H1 (cell line): ENCODE measurements at regions not wholly inside any gene's neighbourhood (a gene's known extent, or its start where the extent isn't known, plus 50 kb on each side); places are given as distances from the start of the nearest gene placed in this dataset.

Source experiments
- CTCF ChIA-PET: fragments of 300-600 bp; sonication (Branson Sonifier 250); formaldehyde crosslinking; loops from one replicate; lab custom pipeline; 2021; ENCODE audit not compliant: partially characterized antibody; lab: Charles Lee
- POLR2A ChIA-PET: fragments of 300-600 bp; sonication (Branson Sonifier 250); formaldehyde crosslinking; loops from one replicate; lab custom pipeline; 2021; ENCODE audit warnings: inconsistent platforms; ENCODE audit not compliant: partially characterized antibody; lab: Charles Lee
- DNase-seq, 2 experiments: peaks; one replicate each; pipeline versions ENCODE4 v3.0.0 to v3.0.0-alpha.2; 2010 to 2022; ENCODE audit warnings: low spot score in 2 of 2, low read depth in 1 of 2, mixed read lengths in 1 of 2
- FAIRE-seq: peaks from 2 replicates; lab custom pipeline; 2011; peaks lifted over from hg19 to GRCh38; lab: Jason Lieb, UNC
- H2AFZ ChIP-seq: 2 replicates; pipeline ENCODE4 v1.8.1; 2012; ENCODE audit warnings: low read length, inconsistent platforms
- H2AK5ac ChIP-seq: 2 replicates; pipeline ENCODE4 v1.6.1; 2013; ENCODE audit warnings: low read depth, low read length
- H2BK120ac ChIP-seq: replicated peaks from 2 replicates; pipeline ENCODE3; 2013; ENCODE audit warnings: low read depth, low read length, inconsistent platforms
- H2BK12ac ChIP-seq: 2 replicates; pipeline ENCODE4 v1.6.1; 2013; ENCODE audit warnings: low read depth, low read length
- H2BK15ac ChIP-seq: 2 replicates; pipeline ENCODE4 v1.6.1; 2013; ENCODE audit warnings: low read length
- H2BK20ac ChIP-seq: 2 replicates; pipeline ENCODE4 v1.6.1; 2013; ENCODE audit warnings: low read length
- H2BK5ac ChIP-seq: 2 replicates; pipeline ENCODE4 v1.6.1; 2013; ENCODE audit warnings: low read depth, low read length
- H3K14ac ChIP-seq: 2 replicates; pipeline ENCODE4 v1.6.1; 2013; ENCODE audit warnings: inconsistent platforms; ENCODE audit not compliant: insufficient read length
- H3K18ac ChIP-seq: 2 replicates; pipeline ENCODE4 v1.6.1; 2013; ENCODE audit warnings: low read length; ENCODE audit errors: extremely low read depth
- H3K23ac ChIP-seq: 2 replicates; pipeline ENCODE4 v1.6.1; 2013; ENCODE audit warnings: inconsistent platforms; ENCODE audit not compliant: insufficient read length
- H3K23me2 ChIP-seq: 2 replicates; pipeline ENCODE4 v1.6.1; 2013; ENCODE audit warnings: low read depth, low read length
- H3K27ac ChIP-seq: 2 replicates; pipeline ENCODE4 v1.6.1; 2011; ENCODE audit warnings: low read depth, low read length, inconsistent platforms
- H3K27me3 ChIP-seq, 4 experiments: replicated peaks in 1 of 4; 1 replicate in 1 of 4; 2 replicates in 3 of 4; pipeline versions ENCODE4 v1.6.1 to v1.8.1; 2011 to 2013; ENCODE audit warnings: low read length in 3 of 4, mild to moderate bottlenecking in 3 of 4, inconsistent platforms in 2 of 4, mixed read lengths in 2 of 4, moderate library complexity in 1 of 4; ENCODE audit not compliant: control insufficient read depth in 3 of 4, insufficient read depth in 3 of 4; ENCODE audit errors: extremely low read depth in 1 of 4
- H3K36me3 ChIP-seq, 4 experiments: 2 replicates each; pipeline versions ENCODE4 v1.6.1 to v1.8.1; 2011 to 2013; ENCODE audit warnings: mild to moderate bottlenecking in 4 of 4, low read length in 3 of 4, moderate library complexity in 2 of 4, control low read depth in 1 of 4, inconsistent platforms in 1 of 4; ENCODE audit not compliant: insufficient read depth in 4 of 4, control insufficient read depth in 2 of 4
- H3K4ac ChIP-seq: replicated peaks from 2 replicates; pipeline ENCODE3; 2013; ENCODE audit warnings: low read length, low read depth, mixed read lengths, inconsistent platforms; ENCODE audit not compliant: insufficient read length
- H3K4me1 ChIP-seq, 4 experiments: replicated peaks in 1 of 4; 1 replicate in 1 of 4; 2 replicates in 3 of 4; pipeline versions ENCODE4 v1.6.1 to v1.8.1; 2011 to 2013; ENCODE audit warnings: low read length in 3 of 4, inconsistent platforms in 2 of 4, mixed read lengths in 1 of 4; ENCODE audit not compliant: insufficient read depth in 4 of 4, control insufficient read depth in 3 of 4
- H3K4me2 ChIP-seq, 2 experiments: 2 replicates each; pipeline versions ENCODE4 v1.6.1 to v1.8.1; 2011 to 2013; ENCODE audit warnings: low read depth in 2 of 2, low read length in 2 of 2, control low read depth in 1 of 2, inconsistent platforms in 1 of 2, mild to moderate bottlenecking in 1 of 2; ENCODE audit not compliant: insufficient read depth in 1 of 2
- H3K4me3 ChIP-seq, 4 experiments: fragments of 200-600, 300-600 bp in 1 of 4; sonication (generic), shearing (Covaris generic), sonication (Bioruptor Twin) in 1 of 4; 2 replicates each; pipeline versions ENCODE4 v1.5.1 to v1.8.1; 2011 to 2016; ENCODE audit warnings: low read length in 4 of 4, low read depth in 3 of 4, control low read depth in 2 of 4, inconsistent platforms in 2 of 4, mild to moderate bottlenecking in 2 of 4, mixed read lengths in 1 of 4, moderate library complexity in 1 of 4; ENCODE audit not compliant: insufficient read depth in 2 of 4; ENCODE audit errors: extremely low read depth in 1 of 4
- H3K56ac ChIP-seq: replicated peaks from 2 replicates; pipeline ENCODE3; 2013; ENCODE audit warnings: low read depth, mild to moderate bottlenecking, mixed read lengths, low read length, inconsistent platforms; ENCODE audit not compliant: insufficient read length
- H3K79me1 ChIP-seq: 2 replicates; pipeline ENCODE4 v1.6.1; 2013; ENCODE audit warnings: low read depth, low read length, control low read depth
- H3K79me2 ChIP-seq, 2 experiments: 2 replicates each; pipeline versions ENCODE4 v1.6.1 to v1.8.1; 2012 to 2013; ENCODE audit warnings: low read length in 2 of 2, mild to moderate bottlenecking in 2 of 2, inconsistent platforms in 1 of 2; ENCODE audit not compliant: insufficient read depth in 2 of 2, control insufficient read depth in 1 of 2
- H3K9ac ChIP-seq, 4 experiments: replicated peaks in 1 of 4; 1 replicate in 1 of 4; 2 replicates in 3 of 4; pipeline versions ENCODE4 v1.6.1 to v1.8.1; 2011 to 2013; ENCODE audit warnings: low read depth in 3 of 4, low read length in 3 of 4, control low read depth in 2 of 4, mild to moderate bottlenecking in 2 of 4, moderate library complexity in 2 of 4, inconsistent platforms in 1 of 4; ENCODE audit errors: extremely low read depth in 1 of 4
- H3K9me3 ChIP-seq, 2 experiments: 2 replicates each; pipeline versions ENCODE4 v1.6.1 to v1.8.1; 2012 to 2013; ENCODE audit warnings: mild to moderate bottlenecking in 2 of 2, moderate library complexity in 2 of 2, control low read depth in 1 of 2, inconsistent platforms in 1 of 2, low read depth in 1 of 2, low read length in 1 of 2, mixed read lengths in 1 of 2; ENCODE audit not compliant: insufficient read depth in 2 of 2
- H4K20me1 ChIP-seq, 2 experiments: replicated peaks in 1 of 2; 2 replicates each; pipeline versions ENCODE3 to v1.8.1; 2011 to 2013; ENCODE audit warnings: inconsistent platforms in 2 of 2, low read length in 2 of 2, mild to moderate bottlenecking in 1 of 2; ENCODE audit not compliant: insufficient read depth in 2 of 2, control insufficient read depth in 1 of 2
- H4K5ac ChIP-seq: 2 replicates; pipeline ENCODE4 v1.6.1; 2013; ENCODE audit warnings: low read length, low read depth, mixed read lengths, inconsistent platforms; ENCODE audit not compliant: insufficient read length
- H4K8ac ChIP-seq: 2 replicates; pipeline ENCODE4 v1.8.0; 2013; ENCODE audit warnings: mild to moderate bottlenecking, moderate library complexity, low read length, inconsistent platforms; ENCODE audit not compliant: insufficient read depth; ENCODE audit errors: extremely low read depth
- H4K91ac ChIP-seq: replicated peaks from 2 replicates; pipeline ENCODE3; 2013; ENCODE audit warnings: low read length, mixed read lengths, inconsistent platforms; ENCODE audit not compliant: insufficient read length
- BACH1 ChIP-seq: IDR thresholded peaks from 2 replicates; pipeline ENCODE4 v1.6.1; 2012; ENCODE audit warnings: low read length, improper control_type of control experiment
- BCL11A ChIP-seq, 2 experiments: IDR thresholded peaks; one replicate each; pipeline ENCODE4 v1.6.1; 2011; ENCODE audit warnings: low read depth in 2 of 2, low read length in 2 of 2, mild to moderate bottlenecking in 2 of 2
- CHD1 ChIP-seq: IDR thresholded peaks from 2 replicates; pipeline ENCODE4 v1.6.1; 2012; ENCODE audit warnings: low read depth, low read length, improper control_type of control experiment
- EZH2 ChIP-seq: fragments of 200-600 bp; sonication (generic); IDR thresholded peaks from 2 replicates; pipeline ENCODE4 v1.7.1; 2012; ENCODE audit warnings: low read depth, mild to moderate bottlenecking, moderate library complexity, low read length, inconsistent platforms; ENCODE audit not compliant: severe bottlenecking
- KDM1A ChIP-seq: fragments of 200-600, 300-600 bp; sonication (generic); IDR thresholded peaks from 2 replicates; pipeline ENCODE4 v1.7.1; 2016; ENCODE audit warnings: mild to moderate bottlenecking, low read length, borderline replicate concordance
- RXRA ChIP-seq: IDR thresholded peaks from 2 replicates; pipeline ENCODE4 v1.6.1; 2011; ENCODE audit warnings: low read depth, mild to moderate bottlenecking, low read length, moderate library complexity; ENCODE audit not compliant: insufficient read depth
- SP1 ChIP-seq: IDR thresholded peaks from 2 replicates; pipeline ENCODE4 v1.6.1; 2011; ENCODE audit warnings: low read depth, low read length
- TAF7 ChIP-seq: optimal IDR thresholded peaks from 2 replicates; pipeline ENCODE3; 2011; ENCODE audit warnings: low read depth, mild to moderate bottlenecking, inconsistent platforms, low read length, moderate library complexity, borderline replicate concordance
- WGBS, 2 experiments: shearing (Covaris generic) in 1 of 2; methylation state at CpG; one replicate each; pipeline versions ENCODE4 v1.1.6 to v1.1.7; 2013 to 2015; ENCODE audit warnings: low lambda C conversion rate in 2 of 2, mixed read lengths in 2 of 2, inconsistent platforms in 1 of 2, low coverage in 1 of 2, missing lambda C conversion rate in 1 of 2; ENCODE audit not compliant: insufficient replicate concordance in 2 of 2, insufficient coverage in 1 of 2, insufficient read length in 1 of 2; ENCODE audit errors: extremely low coverage in 1 of 2, missing lambda C conversion rate in 1 of 2; 5-methylcytosine and 5-hydroxymethylcytosine counted together

DNA sequence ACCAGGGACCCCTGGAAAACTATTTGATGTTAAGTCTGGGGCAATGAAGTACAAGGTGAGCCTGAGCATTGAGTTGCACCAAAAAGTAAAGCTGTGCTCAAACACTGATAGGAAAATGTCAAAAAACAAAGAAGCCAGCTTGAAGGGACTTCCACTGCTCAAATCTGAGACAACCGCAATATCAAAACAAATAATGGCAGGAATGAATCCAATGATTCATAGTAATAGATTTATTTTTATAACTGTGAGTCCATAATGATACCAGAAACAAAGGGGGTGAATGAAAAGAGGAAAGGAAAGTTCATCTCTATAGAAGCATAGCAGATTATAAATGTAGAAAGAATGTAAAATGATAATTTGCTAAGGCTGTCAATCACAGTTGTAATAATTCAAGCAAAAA lies 237.3 kb upstream of the ZBTB20 start:
- H3K4me2 ChIP-seq, result no peak overlapping the region
- 100% methylated on average over 1 of the region's 1 CpG; no CpG with 5 or more reads in 1 of the 2 experiments for WGBS, 2 experiments
- no peaks in the 10 kb centered on the region for H3K79me2 ChIP-seq
- no peaks in the 10 kb centered on the region for H3K27me3 ChIP-seq
- H4K91ac ChIP-seq, result no peak overlapping the region
- H2AFZ ChIP-seq, result no peak overlapping the region
- no peak overlapping the region for H3K56ac ChIP-seq
- H3K27ac ChIP-seq, result no peak overlapping the region
- H4K8ac ChIP-seq, result no peak overlapping the region
- no peak overlapping the region for H3K14ac ChIP-seq
- FAIRE-seq, result no peak
- no peak overlapping the region for H3K4ac ChIP-seq
- H2BK15ac ChIP-seq, result no peak overlapping the region
- TF ChIP-seq CHD1, result no peak
- no peak for TF ChIP-seq KDM1A
- no peak for TF ChIP-seq EZH2
- TF ChIP-seq BCL11A (IDR thresholded peaks at IDR 0.05; ENCODE audit: low read depth in 2 of 2, low read length in 2 of 2), result no peak
- TF ChIP-seq SP1, result no peak
- TF ChIP-seq TAF7, result no peak
- no peak for TF ChIP-seq BACH1
- no peak for TF ChIP-seq RXRA
- TF ChIP-seq, all 59 proteins: peak for 0
- DNase-seq, result no peak
- Histone ChIP-seq H3K9me3 (no peaks in the 10 kb centered on the region), H2AK5ac (no peak overlapping the region), H2BK12ac (no peak overlapping the region), H3K18ac (no peak overlapping the region), H3K79me1 (no peaks in the 10 kb centered on the region; the same call in 1 of the 2 replicates), H3K36me3 (no peaks in the 10 kb centered on the region), H3K9ac (no peak overlapping the region), H3K23me2 (no peaks in the 10 kb centered on the region), H2BK5ac (no peak overlapping the region), H3K4me3 (no peak overlapping the region), H2BK20ac (no peak overlapping the region), H3K4me1 (peaks cover 0 to 4% (median 1%) of the 10 kb centered on the region in 4 experiments; a peak in 1 of 7 replicates), H4K20me1 (no peaks in the 10 kb centered on the region), H4K5ac (no peak overlapping the region), H3K23ac (no peak overlapping the region), H2BK120ac (no peak overlapping the region)
- POLR2A ChIA-PET, result no interaction called here
- CTCF ChIA-PET, result interaction anchor here (0.7 kb wide), 1 partner anchor 10 kb away, joined by 3 read pairs; no protein-coding TSS in a partner anchor
